ENCODE measurements at regions not wholly inside any gene's neighbourhood (a gene's known extent, or its start where the extent isn't known, plus 50 kb on each side); places are given as distances from the start of the nearest gene placed in this dataset.

DNA sequence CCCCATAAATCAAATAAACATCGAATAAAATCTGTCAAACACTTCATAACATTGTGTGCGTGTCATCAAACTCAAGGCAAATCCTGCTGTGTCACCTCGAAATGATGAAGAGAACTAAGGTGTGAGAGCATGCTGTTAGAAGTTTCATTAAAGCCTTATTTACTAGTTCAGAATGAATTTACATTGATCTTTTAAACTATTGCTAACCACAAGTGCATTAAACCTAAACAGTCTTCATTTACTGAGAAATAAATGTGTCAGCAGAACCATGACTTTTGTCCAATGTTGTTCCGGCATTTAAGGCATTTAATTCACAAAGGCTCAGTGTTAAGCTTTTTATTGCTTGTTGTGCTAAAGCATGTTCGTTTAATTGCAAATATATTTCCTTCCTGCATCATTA, 474.4 kb downstream of the SETD4 start:
- DNase-seq (ENCODE audit: extremely low read depth, low read depth) = no peak
- TF ChIP-seq, protein P1, sequence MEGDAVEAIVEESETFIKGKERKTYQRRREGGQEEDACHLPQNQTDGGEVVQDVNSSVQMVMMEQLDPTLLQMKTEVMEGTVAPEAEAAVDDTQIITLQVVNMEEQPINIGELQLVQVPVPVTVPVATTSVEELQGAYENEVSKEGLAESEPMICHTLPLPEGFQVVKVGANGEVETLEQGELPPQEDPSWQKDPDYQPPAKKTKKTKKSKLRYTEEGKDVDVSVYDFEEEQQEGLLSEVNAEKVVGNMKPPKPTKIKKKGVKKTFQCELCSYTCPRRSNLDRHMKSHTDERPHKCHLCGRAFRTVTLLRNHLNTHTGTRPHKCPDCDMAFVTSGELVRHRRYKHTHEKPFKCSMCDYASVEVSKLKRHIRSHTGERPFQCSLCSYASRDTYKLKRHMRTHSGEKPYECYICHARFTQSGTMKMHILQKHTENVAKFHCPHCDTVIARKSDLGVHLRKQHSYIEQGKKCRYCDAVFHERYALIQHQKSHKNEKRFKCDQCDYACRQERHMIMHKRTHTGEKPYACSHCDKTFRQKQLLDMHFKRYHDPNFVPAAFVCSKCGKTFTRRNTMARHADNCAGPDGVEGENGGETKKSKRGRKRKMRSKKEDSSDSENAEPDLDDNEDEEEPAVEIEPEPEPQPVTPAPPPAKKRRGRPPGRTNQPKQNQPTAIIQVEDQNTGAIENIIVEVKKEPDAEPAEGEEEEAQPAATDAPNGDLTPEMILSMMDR (IDR thresholded peaks at IDR 0.05; ENCODE audit: low read depth, low read length) = no peak

DNA sequence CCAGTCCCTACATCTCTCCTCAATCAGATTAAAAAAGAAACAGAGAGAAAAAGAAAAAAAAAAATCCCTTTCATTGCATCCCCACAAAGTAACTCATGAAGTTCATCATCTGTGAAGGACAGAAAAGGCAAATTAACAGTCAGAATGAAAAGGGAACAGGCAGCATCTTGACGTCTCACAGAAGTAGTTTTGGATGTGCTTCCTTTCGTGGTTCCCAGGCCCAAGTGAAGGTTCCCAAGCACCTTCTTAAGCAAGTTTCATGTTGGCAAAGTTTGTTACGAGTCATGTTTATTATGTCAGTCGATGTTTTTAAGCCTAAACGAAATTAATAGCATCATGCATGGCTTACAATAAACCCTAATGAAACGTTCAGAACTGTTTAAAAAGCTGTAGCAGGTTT, 475.2 kb downstream of the SETD4 start:
- no peak for DNase-seq (ENCODE audit: extremely low read depth, low read depth)
- TF ChIP-seq, protein P1 (IDR thresholded peaks at IDR 0.05; ENCODE audit: low read depth, low read length) = no peak

DNA sequence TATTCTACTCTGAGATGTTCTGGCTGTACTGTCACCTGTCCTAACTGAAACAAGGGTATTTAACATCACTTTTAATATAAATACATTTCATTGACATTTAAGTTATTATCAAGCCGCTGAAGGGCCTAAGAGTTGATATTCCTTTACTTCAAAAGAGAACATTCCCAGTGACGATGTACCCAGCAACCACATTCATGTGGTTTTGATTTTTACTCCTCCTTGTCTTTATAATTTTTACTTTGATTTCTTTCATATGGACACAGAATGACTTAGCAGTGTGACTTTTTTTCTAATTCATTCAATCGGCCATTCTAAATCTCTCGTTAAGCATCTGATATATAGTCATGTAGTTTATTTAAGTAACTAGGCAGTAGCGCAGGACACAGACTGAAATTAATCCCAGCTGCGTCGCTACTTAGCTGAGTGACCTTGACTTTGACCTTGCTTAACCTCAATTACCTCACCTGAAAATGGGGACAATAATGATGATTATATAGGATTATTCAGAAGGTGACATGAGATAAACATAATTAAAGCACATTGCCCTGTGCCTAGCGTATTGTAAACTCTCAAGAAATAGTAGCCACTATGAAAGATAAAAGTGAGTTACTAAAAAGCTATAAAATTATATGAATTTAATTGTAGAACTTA, 476.6 kb downstream of the SETD4 start:
- no peak for DNase-seq (ENCODE audit: extremely low read depth, low read depth)
- TF ChIP-seq, protein P1 (IDR thresholded peaks at IDR 0.05; ENCODE audit: low read depth, low read length) = no peak

DNA sequence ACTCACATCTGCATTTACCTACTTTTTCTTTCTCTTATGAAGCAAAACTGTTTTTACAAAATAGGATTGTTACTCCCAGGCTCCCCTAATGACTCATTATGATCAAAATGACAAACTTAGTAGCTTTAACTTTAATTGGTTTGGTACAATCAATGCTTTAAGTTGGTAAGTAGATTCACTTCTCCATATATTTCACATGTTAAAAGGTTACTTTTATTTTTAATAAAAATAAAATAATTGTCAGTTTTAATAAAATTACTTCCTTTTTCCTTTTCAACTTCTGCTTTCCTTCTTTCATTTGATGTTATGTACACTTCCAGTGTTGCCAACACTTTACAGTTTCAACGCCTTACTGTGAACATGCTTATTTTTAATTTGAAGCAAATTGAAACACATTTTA, 477.6 kb downstream of the SETD4 start:
- TF ChIP-seq, protein P1 (IDR thresholded peaks at IDR 0.05; ENCODE audit: low read depth, low read length) = no peak
- DNase-seq (ENCODE audit: extremely low read depth, low read depth) = no peak

DNA sequence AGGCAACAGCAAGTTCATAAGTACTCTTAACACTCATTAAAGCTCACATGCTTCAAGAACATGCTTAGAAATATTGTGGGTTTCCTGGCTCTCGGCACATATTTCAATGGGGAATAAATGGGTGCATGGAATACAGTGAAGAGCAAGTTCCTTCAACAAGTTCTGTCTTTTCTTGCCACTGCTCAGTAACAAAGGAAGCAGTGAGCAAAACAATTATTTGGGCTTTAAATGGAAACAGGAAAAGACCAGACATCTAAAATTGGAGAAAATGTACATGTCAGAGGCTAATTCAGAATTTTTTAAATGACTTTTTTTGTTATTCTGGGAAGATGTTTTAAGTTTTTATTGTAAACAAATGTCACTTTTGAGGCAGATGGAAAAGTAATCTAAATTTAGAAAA, 478.7 kb downstream of the SETD4 start:
- no peak for DNase-seq (ENCODE audit: extremely low read depth, low read depth)
- TF ChIP-seq, protein P1 (IDR thresholded peaks at IDR 0.05; ENCODE audit: low read depth, low read length) = no peak

DNA sequence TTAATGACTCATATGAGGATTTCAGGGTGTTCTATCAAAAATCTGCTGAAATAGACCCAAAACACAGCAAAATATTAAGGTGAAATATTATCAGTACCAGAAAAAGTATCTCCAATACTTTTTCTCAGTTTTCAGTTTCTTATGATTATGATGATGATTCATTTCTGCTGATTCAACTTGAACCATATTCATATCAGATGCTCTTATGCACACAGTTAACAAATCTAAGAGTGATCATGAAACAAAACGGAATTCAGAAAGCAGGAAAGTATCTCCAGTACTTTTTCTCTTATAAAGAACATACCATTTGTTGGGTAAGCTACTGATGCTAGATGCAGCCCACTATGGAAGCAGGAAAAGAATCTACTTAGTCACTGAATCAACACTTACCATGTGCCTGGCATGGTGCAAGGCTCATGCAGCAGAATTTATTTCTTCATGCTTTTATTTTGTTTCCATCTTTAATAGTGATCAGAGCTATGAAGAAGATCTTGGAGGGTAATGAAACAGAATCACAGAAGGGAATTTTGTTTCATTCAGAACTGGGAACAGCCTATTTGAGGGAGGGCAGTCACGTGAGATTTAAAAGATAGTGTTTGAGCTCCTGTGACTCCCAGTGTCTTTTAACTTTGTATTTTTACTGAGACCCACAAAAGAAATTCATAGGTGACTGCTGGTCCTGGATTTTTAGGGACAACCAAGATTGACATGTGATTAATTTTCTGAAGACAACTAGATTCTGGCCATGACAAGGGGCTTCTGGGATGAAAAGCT, 480.6 kb downstream of the SETD4 start:
- TF ChIP-seq, protein P1 (IDR thresholded peaks at IDR 0.05; ENCODE audit: low read depth, low read length) = no peak
- no peak for DNase-seq (ENCODE audit: extremely low read depth, low read depth)

DNA sequence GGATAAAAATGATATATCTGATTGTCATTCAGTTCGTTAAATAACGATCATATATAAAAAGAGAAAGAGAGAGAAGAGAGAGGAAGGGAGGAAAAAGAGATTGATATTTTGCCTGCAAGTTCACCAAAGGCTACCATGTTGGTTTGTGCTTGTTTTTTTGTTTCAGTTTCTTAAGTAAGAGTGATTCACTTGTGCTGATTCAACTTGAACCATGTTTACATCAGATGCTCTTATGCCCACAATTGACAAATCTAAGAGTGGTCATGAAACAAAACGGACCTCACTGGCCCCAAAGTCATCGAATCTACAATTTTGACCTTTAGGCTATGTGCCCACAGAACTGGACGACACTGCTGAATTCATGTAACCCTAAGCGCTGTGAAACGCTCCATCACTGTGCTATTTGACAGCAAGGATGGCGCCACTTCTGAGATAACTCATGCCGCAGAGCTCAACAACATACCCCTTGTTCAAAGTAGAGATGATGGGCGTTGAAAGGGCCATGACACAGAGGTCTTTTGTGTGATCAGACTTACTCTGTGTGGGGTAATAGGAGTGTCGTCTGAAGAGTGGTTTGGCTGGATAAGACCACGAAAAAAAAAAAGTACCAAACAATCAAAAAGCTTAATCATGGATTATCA, 481.4 kb downstream of the SETD4 start:
- TF ChIP-seq, protein P1 (IDR thresholded peaks at IDR 0.05; ENCODE audit: low read depth, low read length) = no peak
- no peak for DNase-seq (ENCODE audit: extremely low read depth, low read depth)

All from AG09319 (cell line).